HEK293 (cell line): ENCODE measurements at regions not wholly inside any gene's neighbourhood (a gene's known extent, or its start where the extent isn't known, plus 50 kb on each side); places are given as distances from the start of the nearest gene placed in this dataset.

Experiments used
- CTCF ChIA-PET: fragments of 350-600 bp; formaldehyde crosslinking; extraction: SDS; loops from one replicate; lab custom pipeline; 2021; ENCODE audit warnings: antibody characterized with exemption; lab: Yijun Ruan, JAX
- POLR2A ChIA-PET: fragments of 300-600 bp; formaldehyde crosslinking; extraction: SDS; loops from one replicate; lab custom pipeline; 2020; ENCODE audit warnings: antibody characterized with exemption, inconsistent platforms; lab: Yijun Ruan, JAX
- H3K27ac ChIP-seq: fragments of 200-500 bp; sonication (Bioruptor generic); 2 replicates; pipeline ENCODE4 v1.5.1; 2014; ENCODE audit warnings: low read depth, low read length, control low read depth, inconsistent platforms; ENCODE audit errors: extremely low read depth
- H3K36me3 ChIP-seq, 2 experiments: fragments of 200-500 bp in 1 of 2; sonication (Bioruptor generic) in 1 of 2; 1 replicate in 1 of 2; 2 replicates in 1 of 2; pipeline ENCODE4 v1.5.1; 2014 to 2017; ENCODE audit warnings: inconsistent platforms in 2 of 2, low read length in 2 of 2; ENCODE audit not compliant: control insufficient read depth in 2 of 2, insufficient read depth in 1 of 2
- H3K4me1 ChIP-seq: fragments of 200-500 bp; sonication (Bioruptor generic); 2 replicates; pipeline ENCODE4 v1.5.1; 2014; ENCODE audit warnings: mild to moderate bottlenecking, low read length, inconsistent platforms; ENCODE audit not compliant: control insufficient read depth, insufficient read depth
- H3K4me3 ChIP-seq: 2 replicates; pipeline ENCODE4 v1.5.1; 2011; ENCODE audit warnings: low read depth, mild to moderate bottlenecking, control low read depth, low read length, moderate library complexity
- H3K9me3 ChIP-seq: fragments of 200-500 bp; sonication (Bioruptor generic); 2 replicates; pipeline ENCODE4 v1.5.1; 2014; ENCODE audit warnings: low read depth, low read length, inconsistent platforms; ENCODE audit not compliant: control insufficient read depth, insufficient read depth
- GFI1B ChIP-seq: fragments of 450-650 bp; formaldehyde crosslinking; IDR thresholded peaks from 2 replicates; pipeline ENCODE4 v1.5.1; 2016; ENCODE audit warnings: missing biosample characterization, missing genetic modification characterization
- GLIS1 ChIP-seq: fragments of 450-650 bp; formaldehyde crosslinking; IDR thresholded peaks from 2 replicates; pipeline ENCODE4 v1.5.1; 2016; ENCODE audit warnings: missing biosample characterization, missing genetic modification characterization
- REPIN1 ChIP-seq: fragments of 450-650 bp; formaldehyde crosslinking; IDR thresholded peaks from 2 replicates; pipeline ENCODE4 v1.5.1; 2017; ENCODE audit warnings: missing biosample characterization, missing genetic modification characterization, low read depth
- SCRT2 ChIP-seq: fragments of 450-650 bp; formaldehyde crosslinking; IDR thresholded peaks from 2 replicates; pipeline ENCODE4 v1.5.1; 2016; ENCODE audit warnings: missing biosample characterization, missing genetic modification characterization
- YY1 ChIP-seq: fragments of 450-650 bp; formaldehyde crosslinking; IDR thresholded peaks from 2 replicates; pipeline ENCODE4 v1.5.1; 2018; ENCODE audit warnings: missing biosample characterization, missing genetic modification characterization
- ZNF112 ChIP-seq: fragments of 450-650 bp; formaldehyde crosslinking; IDR thresholded peaks from 2 replicates; pipeline ENCODE4 v1.5.0; 2017; ENCODE audit warnings: missing biosample characterization, missing genetic modification characterization
- ZNF140 ChIP-seq: fragments of 450-650 bp; formaldehyde crosslinking; IDR thresholded peaks from 2 replicates; pipeline ENCODE4 v1.5.1; 2016; ENCODE audit warnings: missing biosample characterization, missing genetic modification characterization
- ZNF175 ChIP-seq: fragments of 450-650 bp; formaldehyde crosslinking; IDR thresholded peaks from 2 replicates; pipeline ENCODE4 v1.5.1; 2016; ENCODE audit warnings: missing biosample characterization, missing genetic modification characterization
- ZNF394 ChIP-seq: fragments of 450-650 bp; formaldehyde crosslinking; IDR thresholded peaks from 2 replicates; pipeline ENCODE4 v1.5.1; 2016; ENCODE audit warnings: missing biosample characterization, missing genetic modification characterization, mild to moderate bottlenecking, moderate library complexity, borderline replicate concordance
- ZNF549 ChIP-seq: fragments of 450-650 bp; IDR thresholded peaks from 2 replicates; pipeline ENCODE4 v1.5.1; 2018; ENCODE audit warnings: missing biosample characterization, missing genetic modification characterization, mild to moderate bottlenecking, inconsistent platforms, moderate library complexity
- ZNF596 ChIP-seq: fragments of 450-650 bp; IDR thresholded peaks from 2 replicates; pipeline ENCODE4 v1.5.0; 2018; ENCODE audit warnings: missing biosample characterization, mild to moderate bottlenecking, missing genetic modification characterization, moderate library complexity
- ZNF600 ChIP-seq: fragments of 450-650 bp; formaldehyde crosslinking; IDR thresholded peaks from 2 replicates; pipeline ENCODE4 v1.5.1; 2016; ENCODE audit warnings: missing biosample characterization, missing genetic modification characterization
- ZNF660 ChIP-seq: fragments of 450-650 bp; IDR thresholded peaks from 2 replicates; pipeline ENCODE4 v1.5.1; 2018; ENCODE audit warnings: missing biosample characterization, mild to moderate bottlenecking, missing genetic modification characterization
- ZSCAN16 ChIP-seq: fragments of 450-650 bp; formaldehyde crosslinking; IDR thresholded peaks from 2 replicates; pipeline ENCODE4 v1.5.1; 2016; ENCODE audit warnings: missing biosample characterization, missing genetic modification characterization
- TF ChIP-seq, protein P1 (sequence below): fragments of 450-650 bp; formaldehyde crosslinking; IDR thresholded peaks from 2 replicates; pipeline ENCODE4 v1.5.1; 2016; ENCODE audit warnings: missing biosample characterization, missing genetic modification characterization
- TF ChIP-seq, protein P2 (sequence below): fragments of 450-650 bp; formaldehyde crosslinking; IDR thresholded peaks from 2 replicates; pipeline ENCODE4; 2016; ENCODE audit warnings: missing biosample characterization, missing genetic modification characterization
- TF ChIP-seq, protein P3 (sequence below): fragments of 450-650 bp; formaldehyde crosslinking; IDR thresholded peaks from 2 replicates; pipeline ENCODE4 v1.5.1; 2016; ENCODE audit warnings: missing biosample characterization, missing genetic modification characterization
- TF ChIP-seq, protein P4 (sequence below): fragments of 450-650 bp; formaldehyde crosslinking; IDR thresholded peaks from 2 replicates; pipeline ENCODE4 v1.5.1; 2017; ENCODE audit warnings: missing biosample characterization, missing genetic modification characterization

DNA sequence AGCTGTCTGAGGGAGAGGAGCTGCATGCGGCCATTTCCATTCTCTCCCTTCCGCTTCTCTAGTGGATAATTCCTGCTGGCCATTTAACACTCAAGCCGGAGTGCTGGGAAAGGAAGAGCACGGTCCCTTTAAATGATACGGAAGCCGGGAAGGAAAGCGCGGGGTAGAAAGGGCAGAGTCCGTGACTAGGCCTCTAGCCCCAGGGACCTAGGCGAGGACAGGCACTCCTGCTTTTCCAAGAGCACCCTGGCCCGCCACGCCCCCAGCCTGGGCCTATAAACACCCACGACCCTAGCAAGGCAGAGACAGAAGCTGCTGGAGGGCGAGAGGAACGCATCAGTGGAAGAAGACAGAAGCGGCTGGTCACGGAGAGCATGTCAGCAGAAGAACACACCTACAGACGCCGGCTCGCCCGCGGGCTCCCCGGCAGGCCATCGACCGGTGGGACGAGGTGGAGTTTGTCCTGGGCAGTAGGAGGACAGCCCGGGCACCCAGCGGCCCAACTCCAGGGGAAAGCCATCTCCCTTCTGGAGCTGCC, 1206.6 kb upstream of the TMEM132C start (continued):
- TF ChIP-seq ZNF175 (no peak), ZNF140 (tag by site-specific recombination) (no peak), ZNF660 (tag by site-specific recombination) (no peak)
- TF ChIP-seq, protein P1, sequence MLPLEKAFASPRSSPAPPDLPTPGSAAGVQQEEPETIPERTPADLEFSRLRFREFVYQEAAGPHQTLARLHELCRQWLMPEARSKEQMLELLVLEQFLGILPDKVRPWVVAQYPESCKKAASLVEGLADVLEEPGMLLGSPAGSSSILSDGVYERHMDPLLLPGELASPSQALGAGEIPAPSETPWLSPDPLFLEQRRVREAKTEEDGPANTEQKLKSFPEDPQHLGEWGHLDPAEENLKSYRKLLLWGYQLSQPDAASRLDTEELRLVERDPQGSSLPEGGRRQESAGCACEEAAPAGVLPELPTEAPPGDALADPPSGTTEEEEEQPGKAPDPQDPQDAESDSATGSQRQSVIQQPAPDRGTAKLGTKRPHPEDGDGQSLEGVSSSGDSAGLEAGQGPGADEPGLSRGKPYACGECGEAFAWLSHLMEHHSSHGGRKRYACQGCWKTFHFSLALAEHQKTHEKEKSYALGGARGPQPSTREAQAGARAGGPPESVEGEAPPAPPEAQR (tag by site-specific recombination) = no peak

- Histone ChIP-seq H3K4me1 (no peaks in the 10 kb centered on the region), H3K27ac (no peak overlapping the region), H3K36me3 (no peaks in the 10 kb centered on the region), H3K9me3 (no peaks in the 10 kb centered on the region), H3K4me3 (no peak overlapping the region)
- no peak for TF ChIP-seq ZNF112 (tag by site-specific recombination)
- CTCF ChIA-PET = interaction anchor here (0.6 kb wide), 1 partner anchor 722 kb away, joined by 4 read pairs; no protein-coding TSS in a partner anchor
- POLR2A ChIA-PET = no interaction called here
Observed at GRCh38 chr12:127060933-127061332, 1206.0 kb upstream of the TMEM132C start.

DNA sequence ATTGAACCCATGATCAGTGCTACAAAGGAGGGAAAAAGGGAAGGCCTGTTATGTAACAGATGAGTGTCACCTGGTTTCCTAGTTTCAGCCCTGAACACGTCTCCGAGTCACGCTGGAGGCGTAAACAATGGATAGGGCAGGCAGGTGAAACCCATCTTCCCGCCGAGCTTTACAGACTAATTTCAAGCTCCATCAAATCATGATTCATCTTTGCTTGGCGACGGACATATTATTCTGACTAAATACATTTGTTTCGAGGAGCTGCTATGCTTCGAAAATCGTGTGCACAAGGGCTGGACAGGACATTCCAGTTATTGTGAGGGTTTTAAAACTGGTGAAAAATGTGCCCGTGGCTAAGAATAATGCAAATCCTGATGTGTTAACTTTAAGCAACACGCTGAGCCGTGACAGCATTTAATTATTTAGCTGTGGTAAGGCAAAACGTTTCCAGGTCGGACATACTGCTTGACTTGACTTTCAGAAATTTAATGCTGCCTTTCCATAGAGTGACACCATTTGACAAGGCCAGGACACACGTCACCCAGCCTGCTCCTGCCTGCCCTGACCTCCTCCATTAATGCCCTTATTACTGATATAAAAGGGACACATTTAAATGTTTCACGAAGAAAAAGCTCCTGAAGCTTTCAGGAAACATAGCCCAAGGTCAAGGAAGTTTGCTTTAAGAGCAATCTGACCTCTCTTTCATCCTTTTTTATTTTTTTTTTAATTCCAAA, 1203.5 kb upstream of the TMEM132C start:
- Histone ChIP-seq H3K4me1 (no peaks in the 10 kb centered on the region), H3K4me3 (no peak overlapping the region), H3K27ac (no peak overlapping the region), H3K9me3 (no peaks in the 10 kb centered on the region), H3K36me3 (no peaks in the 10 kb centered on the region)
- ChIA-PET CTCF (no interaction called here), POLR2A (no interaction called here)
- TF ChIP-seq ZNF394 (no peak), GFI1B (tag by site-specific recombination) (no peak), SCRT2 (no peak), ZNF549 (tag by site-specific recombination) (no peak), ZNF596 (tag by site-specific recombination) (no peak), ZNF600 (no peak), GLIS1 (tag by site-specific recombination) (no peak)

GRCh38 chr12:127064207-127064606, 1202.8 kb upstream of the TMEM132C start:
- Histone ChIP-seq H3K27ac (no peak overlapping the region), H3K36me3 (no peaks in the 10 kb centered on the region), H3K4me1 (no peaks in the 10 kb centered on the region), H3K9me3 (no peaks in the 10 kb centered on the region), H3K4me3 (no peak overlapping the region)
- CTCF ChIA-PET = no interaction called here
- TF ChIP-seq, protein P2, sequence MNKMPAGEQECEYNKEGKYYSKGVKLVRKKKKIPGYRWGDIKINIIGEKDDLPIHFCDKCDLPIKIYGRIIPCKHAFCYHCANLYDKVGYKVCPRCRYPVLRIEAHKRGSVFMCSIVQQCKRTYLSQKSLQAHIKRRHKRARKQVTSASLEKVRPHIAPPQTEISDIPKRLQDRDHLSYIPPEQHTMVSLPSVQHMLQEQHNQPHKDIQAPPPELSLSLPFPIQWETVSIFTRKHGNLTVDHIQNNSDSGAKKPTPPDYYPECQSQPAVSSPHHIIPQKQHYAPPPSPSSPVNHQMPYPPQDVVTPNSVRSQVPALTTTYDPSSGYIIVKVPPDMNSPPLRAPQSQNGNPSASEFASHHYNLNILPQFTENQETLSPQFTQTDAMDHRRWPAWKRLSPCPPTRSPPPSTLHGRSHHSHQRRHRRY (tag by site-specific recombination) = no peak
- TF ChIP-seq, protein P3, sequence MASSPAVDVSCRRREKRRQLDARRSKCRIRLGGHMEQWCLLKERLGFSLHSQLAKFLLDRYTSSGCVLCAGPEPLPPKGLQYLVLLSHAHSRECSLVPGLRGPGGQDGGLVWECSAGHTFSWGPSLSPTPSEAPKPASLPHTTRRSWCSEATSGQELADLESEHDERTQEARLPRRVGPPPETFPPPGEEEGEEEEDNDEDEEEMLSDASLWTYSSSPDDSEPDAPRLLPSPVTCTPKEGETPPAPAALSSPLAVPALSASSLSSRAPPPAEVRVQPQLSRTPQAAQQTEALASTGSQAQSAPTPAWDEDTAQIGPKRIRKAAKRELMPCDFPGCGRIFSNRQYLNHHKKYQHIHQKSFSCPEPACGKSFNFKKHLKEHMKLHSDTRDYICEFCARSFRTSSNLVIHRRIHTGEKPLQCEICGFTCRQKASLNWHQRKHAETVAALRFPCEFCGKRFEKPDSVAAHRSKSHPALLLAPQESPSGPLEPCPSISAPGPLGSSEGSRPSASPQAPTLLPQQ (tag by site-specific recombination) = no peak
- TF ChIP-seq REPIN1 (no peak), ZSCAN16 (tag by site-specific recombination) (no peak), YY1 (tag by site-specific recombination) (no peak)
- TF ChIP-seq, protein P4, sequence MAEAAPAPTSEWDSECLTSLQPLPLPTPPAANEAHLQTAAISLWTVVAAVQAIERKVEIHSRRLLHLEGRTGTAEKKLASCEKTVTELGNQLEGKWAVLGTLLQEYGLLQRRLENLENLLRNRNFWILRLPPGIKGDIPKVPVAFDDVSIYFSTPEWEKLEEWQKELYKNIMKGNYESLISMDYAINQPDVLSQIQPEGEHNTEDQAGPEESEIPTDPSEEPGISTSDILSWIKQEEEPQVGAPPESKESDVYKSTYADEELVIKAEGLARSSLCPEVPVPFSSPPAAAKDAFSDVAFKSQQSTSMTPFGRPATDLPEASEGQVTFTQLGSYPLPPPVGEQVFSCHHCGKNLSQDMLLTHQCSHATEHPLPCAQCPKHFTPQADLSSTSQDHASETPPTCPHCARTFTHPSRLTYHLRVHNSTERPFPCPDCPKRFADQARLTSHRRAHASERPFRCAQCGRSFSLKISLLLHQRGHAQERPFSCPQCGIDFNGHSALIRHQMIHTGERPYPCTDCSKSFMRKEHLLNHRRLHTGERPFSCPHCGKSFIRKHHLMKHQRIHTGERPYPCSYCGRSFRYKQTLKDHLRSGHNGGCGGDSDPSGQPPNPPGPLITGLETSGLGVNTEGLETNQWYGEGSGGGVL (tag by site-specific recombination) = no peak
- POLR2A ChIA-PET = no interaction called here
